Fibroblast of lung (primary cell): ENCODE measurements at regions not wholly inside any gene's neighbourhood (a gene's known extent, or its start where the extent isn't known, plus 50 kb on each side); places are given as distances from the start of the nearest gene placed in this dataset.

Experiments
- EZH2 ChIP-seq: IDR thresholded peaks from 2 replicates; pipeline ENCODE4 v1.5.1; 2012; ENCODE audit warnings: low read length, control low read depth, mild to moderate bottlenecking; ENCODE audit errors: missing control alignments
- TF ChIP-seq, protein P1 (sequence below), 2 donors: IDR thresholded peaks in 1 of 2; conservative IDR thresholded peaks in 1 of 2; 1 replicate in 1 of 2; 2 replicates in 1 of 2; pipeline ENCODE4 v1.5.1; 2011 to 2012; ENCODE audit warnings: low read length in 2 of 2, control low read depth in 1 of 2, inconsistent platforms in 1 of 2, low read depth in 1 of 2, mild to moderate bottlenecking in 1 of 2

DNA sequence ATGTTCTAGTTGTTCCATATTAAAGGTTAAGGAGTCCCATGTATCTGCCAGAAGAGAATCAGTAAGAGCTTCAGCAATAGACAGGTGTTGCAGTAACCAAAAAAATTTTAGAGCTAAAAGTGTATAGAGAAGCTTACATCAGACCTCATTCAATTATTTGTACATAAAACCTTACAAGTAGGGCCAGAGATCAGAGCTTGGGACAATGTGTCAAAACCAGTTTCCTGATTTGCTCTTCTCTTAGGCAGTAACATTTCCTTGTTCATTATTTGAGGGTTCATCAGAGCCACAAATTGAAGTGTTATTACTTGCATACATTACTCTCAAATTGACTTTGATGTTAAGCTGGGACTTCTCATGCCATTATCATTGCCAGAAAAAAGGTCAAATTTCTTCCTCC lies 55.5 kb upstream of the ATXN7L3B start:
- TF ChIP-seq EZH2: no peak
- TF ChIP-seq, protein P1, sequence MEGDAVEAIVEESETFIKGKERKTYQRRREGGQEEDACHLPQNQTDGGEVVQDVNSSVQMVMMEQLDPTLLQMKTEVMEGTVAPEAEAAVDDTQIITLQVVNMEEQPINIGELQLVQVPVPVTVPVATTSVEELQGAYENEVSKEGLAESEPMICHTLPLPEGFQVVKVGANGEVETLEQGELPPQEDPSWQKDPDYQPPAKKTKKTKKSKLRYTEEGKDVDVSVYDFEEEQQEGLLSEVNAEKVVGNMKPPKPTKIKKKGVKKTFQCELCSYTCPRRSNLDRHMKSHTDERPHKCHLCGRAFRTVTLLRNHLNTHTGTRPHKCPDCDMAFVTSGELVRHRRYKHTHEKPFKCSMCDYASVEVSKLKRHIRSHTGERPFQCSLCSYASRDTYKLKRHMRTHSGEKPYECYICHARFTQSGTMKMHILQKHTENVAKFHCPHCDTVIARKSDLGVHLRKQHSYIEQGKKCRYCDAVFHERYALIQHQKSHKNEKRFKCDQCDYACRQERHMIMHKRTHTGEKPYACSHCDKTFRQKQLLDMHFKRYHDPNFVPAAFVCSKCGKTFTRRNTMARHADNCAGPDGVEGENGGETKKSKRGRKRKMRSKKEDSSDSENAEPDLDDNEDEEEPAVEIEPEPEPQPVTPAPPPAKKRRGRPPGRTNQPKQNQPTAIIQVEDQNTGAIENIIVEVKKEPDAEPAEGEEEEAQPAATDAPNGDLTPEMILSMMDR (conservative IDR thresholded peaks at IDR 0.05 in 1 of 2, IDR thresholded peaks at IDR 0.05 in 1 of 2; ENCODE audit: low read depth in 1 of 2, low read length in 2 of 2): no peak
